ENCODE measurements at regions not wholly inside any gene's neighbourhood (a gene's known extent, or its start where the extent isn't known, plus 50 kb on each side); places are given as distances from the start of the nearest gene placed in this dataset.
A peak's percentile ranks its signal among the peaks of the same experiment; 100 is the strongest.

- no peak overlapping the region for H3K9ac ChIP-seq (ENCODE audit: low read depth, low read length)
- H3K56ac ChIP-seq (ENCODE audit: extremely low read depth, insufficient read depth, low read length), result no peak overlapping the region
- no peak overlapping the region for H3K4me3 ChIP-seq (ENCODE audit: insufficient read depth, low read depth, low read length)
- H3K36me3 ChIP-seq (ENCODE audit: control insufficient read depth, insufficient read depth, low read length), result no peaks in the 10 kb centered on the region
- ChIA-PET POLR2A (ENCODE audit: unreplicated experiment) (no interaction called here), CTCF (no interaction called here)
- in situ Hi-C loops (cut with MboI; ENCODE audit: low sequenced_read_pairs), result no loop called here
- H3K9me1 ChIP-seq (ENCODE audit: insufficient read depth, low read length), result no peaks in the 10 kb centered on the region
- no peak overlapping the region for H2BK5ac ChIP-seq (ENCODE audit: low read depth, low read length, poor library complexity, severe bottlenecking)
- no peak overlapping the region for H2AFZ ChIP-seq (replicated peaks; ENCODE audit: low read length, poor library complexity)
- H2BK15ac ChIP-seq (ENCODE audit: low read depth, low read length), result peak overlapping the region; percentile 61; the same call in 1 of the 3 replicates
- dilution Hi-C loops (cut with HindIII; ENCODE audit: low sequenced_read_pairs, unreplicated experiment), result no loop called here
- 0 out of 2 replicates have a peak overlapping the region, but pooled peaks have one; percentile 23 for H2AK5ac ChIP-seq (ENCODE audit: low read depth, low read length)
- no peak for ATAC-seq (ENCODE audit: low read depth)
- H3K14ac ChIP-seq (replicated peaks; ENCODE audit: low read depth, low read length), result no peak overlapping the region
- H2BK120ac ChIP-seq (ENCODE audit: low read depth, low read length), result peak overlapping the region; percentile 59; the same call in 1 of the 2 replicates
- H3K4me2 ChIP-seq (ENCODE audit: low read depth, low read length), result no peak overlapping the region
- H3K18ac ChIP-seq (ENCODE audit: low read depth, low read length), result no peak overlapping the region; the same call in 1 of the 2 replicates
- no TSS peak for BruUV-seq (replicated peaks)
- WGBS, 2 experiments (ENCODE audit: extremely low coverage in 2 of 2, insufficient read length in 1 of 2), result no CpG with 5 or more reads among the region's 2 CpGs
- H3K23ac ChIP-seq (ENCODE audit: low read depth, low read length), result 0 out of 2 replicates have a peak overlapping the region, but pooled peaks have one; percentile 34
- peak overlapping the region; percentile 29; the same call in 1 of the 2 replicates for H3K4ac ChIP-seq (ENCODE audit: low read depth, low read length)
- H3K79me1 ChIP-seq (ENCODE audit: low read depth in 1 of 2, low read length in 2 of 2), result no peaks in the 10 kb centered on the region
- no peak overlapping the region for H4K91ac ChIP-seq (ENCODE audit: insufficient read depth, low read depth, low read length)
- intact Hi-C loops (cut with micrococcal nuclease), result no loop called here
- H2BK20ac ChIP-seq (ENCODE audit: low read depth, low read length), result peak overlapping the region; percentile 44
- no peak overlapping the region for H4K8ac ChIP-seq (ENCODE audit: low read depth in 2 of 2, low read length in 2 of 2)
- no peaks in the 10 kb centered on the region for H4K20me1 ChIP-seq (ENCODE audit: insufficient read depth, low read length)
- no peak for DNase-seq
- no peak for TF ChIP-seq NFE2L2 (IDR thresholded peaks at IDR 0.05; ENCODE audit: low read depth, low read length)
- H4K5ac ChIP-seq (ENCODE audit: low read depth, low read length), result no peak overlapping the region
- no peaks in the 10 kb centered on the region for H3K9me3 ChIP-seq (ENCODE audit: control insufficient read depth, insufficient read depth, low read length)
- H3K4me1 ChIP-seq (ENCODE audit: control insufficient read depth, insufficient read depth, low read length), result no peaks in the 10 kb centered on the region
- H2AK9ac ChIP-seq (replicated peaks; ENCODE audit: low read depth, low read length, poor library complexity), result no peak overlapping the region
- no peaks in the 10 kb centered on the region for H3K27me3 ChIP-seq (ENCODE audit: control insufficient read depth, insufficient read depth, low read length)
- no peak overlapping the region for H3K27ac ChIP-seq (ENCODE audit: insufficient read depth, low read length)
These were observed 179.6 kb upstream of the TENM3 start for GRCh38 chr4:182063651-182064050.

Measured in IMR-90 (cell line).